ENCODE measurements at regions not wholly inside any gene's neighbourhood (a gene's known extent, or its start where the extent isn't known, plus 50 kb on each side); places are given as distances from the start of the nearest gene placed in this dataset.
"Not testable (repeated sequence)": the region's sequence is repeated elsewhere in the genome, so short reads cannot be mapped to it uniquely, and the experiment has no call there.

- no peak overlapping the region for H3K9ac ChIP-seq (ENCODE audit: low read depth, low read length)
- no peak overlapping the region for H2AFZ ChIP-seq (replicated peaks; ENCODE audit: low read length, poor library complexity)
- no peak overlapping the region for H3K14ac ChIP-seq (replicated peaks; ENCODE audit: low read depth, low read length)
- no peak overlapping the region for H4K8ac ChIP-seq (ENCODE audit: low read depth in 2 of 2, low read length in 2 of 2)
- whole genome bisulfite sequencing, 2 experiments (ENCODE audit: extremely low coverage in 2 of 2, insufficient read length in 1 of 2), result no CpG with 5 or more reads among the region's 1 CpG
- H2AK5ac ChIP-seq (ENCODE audit: low read depth, low read length), result no peak overlapping the region
- TF ChIP-seq BHLHE40 (IDR thresholded peaks at IDR 0.05; ENCODE audit: low read depth, low read length) (no peak), CEBPB (IDR thresholded peaks at IDR 0.05; ENCODE audit: low read depth, low read length) (no peak)
- no peak overlapping the region for H3K18ac ChIP-seq (ENCODE audit: low read depth, low read length)
- H2AK9ac ChIP-seq (replicated peaks; ENCODE audit: low read depth, low read length, poor library complexity), result no peak overlapping the region
- no peaks in the 10 kb centered on the region for H4K20me1 ChIP-seq (ENCODE audit: insufficient read depth, low read length)
- H4K5ac ChIP-seq (ENCODE audit: low read depth, low read length), result no peak overlapping the region
- H3K9me3 ChIP-seq (ENCODE audit: control insufficient read depth, insufficient read depth, low read length), result peaks cover 5% of the 10 kb centered on the region; the same call in 1 of the 2 replicates
- H3K56ac ChIP-seq (ENCODE audit: extremely low read depth, insufficient read depth, low read length), result no peak overlapping the region
- H3K4me2 ChIP-seq (ENCODE audit: low read depth, low read length), result no peak overlapping the region
- no peak overlapping the region for H3K4me3 ChIP-seq (ENCODE audit: insufficient read depth, low read depth, low read length)
- no peaks in the 10 kb centered on the region for H3K79me1 ChIP-seq (ENCODE audit: low read depth in 1 of 2, low read length in 2 of 2)
- H3K36me3 ChIP-seq (ENCODE audit: control insufficient read depth, insufficient read depth, low read length), result no peaks in the 10 kb centered on the region
- in situ Hi-C loops (cut with MboI; ENCODE audit: low sequenced_read_pairs), result no loop called here
- ATAC-seq (ENCODE audit: low read depth), result no peak
- H3K9me1 ChIP-seq (ENCODE audit: insufficient read depth, low read length), result no peaks in the 10 kb centered on the region
- H3K4ac ChIP-seq (ENCODE audit: low read depth, low read length), result no peak overlapping the region
- H3K27ac ChIP-seq (ENCODE audit: insufficient read depth, low read length), result no peak overlapping the region
- H3K4me1 ChIP-seq (ENCODE audit: control insufficient read depth, insufficient read depth, low read length), result no peaks in the 10 kb centered on the region
- H2BK5ac ChIP-seq (ENCODE audit: low read depth, low read length, poor library complexity, severe bottlenecking), result no peak overlapping the region
- H3K27me3 ChIP-seq (ENCODE audit: control insufficient read depth, insufficient read depth, low read length), result no peaks in the 10 kb centered on the region
- no peak overlapping the region for H2BK15ac ChIP-seq (ENCODE audit: low read depth, low read length)
- no peak for DNase-seq
- no peak overlapping the region for H3K23ac ChIP-seq (ENCODE audit: low read depth, low read length)
- BruUV-seq (replicated peaks), result no TSS peak
- CTCF ChIA-PET, result no interaction called here
- intact Hi-C loops (cut with micrococcal nuclease), result no loop called here
- no peak overlapping the region for H2BK20ac ChIP-seq (ENCODE audit: low read depth, low read length)
- H2BK120ac ChIP-seq (ENCODE audit: low read depth, low read length), result no peak overlapping the region
- H4K91ac ChIP-seq (ENCODE audit: insufficient read depth, low read depth, low read length), result no peak overlapping the region
- POLR2A ChIA-PET (ENCODE audit: unreplicated experiment), result no interaction called here
- dilution Hi-C loops (cut with HindIII; ENCODE audit: low sequenced_read_pairs, unreplicated experiment), result no loop called here
Observed at GRCh38 chr9:32142074-32142473, 242.4 kb upstream of the ACO1 start.

- H3K9me3 ChIP-seq (ENCODE audit: control insufficient read depth, insufficient read depth, low read length); H2BK120ac ChIP-seq (ENCODE audit: low read depth, low read length); H4K5ac ChIP-seq (ENCODE audit: low read depth, low read length); H3K14ac ChIP-seq (replicated peaks; ENCODE audit: low read depth, low read length); BruUV-seq (replicated peaks); H3K9me1 ChIP-seq (ENCODE audit: insufficient read depth, low read length); H3K4me3 ChIP-seq (ENCODE audit: insufficient read depth, low read depth, low read length); H3K36me3 ChIP-seq (ENCODE audit: control insufficient read depth, insufficient read depth, low read length); H3K4me1 ChIP-seq (ENCODE audit: control insufficient read depth, insufficient read depth, low read length); POLR2A ChIA-PET (ENCODE audit: unreplicated experiment); H2AK9ac ChIP-seq (replicated peaks; ENCODE audit: low read depth, low read length, poor library complexity); H2BK15ac ChIP-seq (ENCODE audit: low read depth, low read length); in situ Hi-C loops (cut with MboI; ENCODE audit: low sequenced_read_pairs); H4K8ac ChIP-seq (ENCODE audit: low read depth in 2 of 2, low read length in 2 of 2); H2BK20ac ChIP-seq (ENCODE audit: low read depth, low read length); H4K20me1 ChIP-seq (ENCODE audit: insufficient read depth, low read length); ATAC-seq (ENCODE audit: low read depth); DNase-seq; dilution Hi-C loops (cut with HindIII; ENCODE audit: low sequenced_read_pairs, unreplicated experiment); H3K27me3 ChIP-seq (ENCODE audit: control insufficient read depth, insufficient read depth, low read length); H2BK5ac ChIP-seq (ENCODE audit: low read depth, low read length, poor library complexity, severe bottlenecking); H3K56ac ChIP-seq (ENCODE audit: extremely low read depth, insufficient read depth, low read length); H3K27ac ChIP-seq (ENCODE audit: insufficient read depth, low read length); H3K9ac ChIP-seq (ENCODE audit: low read depth, low read length); H3K79me1 ChIP-seq (ENCODE audit: low read depth in 1 of 2, low read length in 2 of 2); H3K4ac ChIP-seq (ENCODE audit: low read depth, low read length); H3K4me2 ChIP-seq (ENCODE audit: low read depth, low read length); H4K91ac ChIP-seq (ENCODE audit: insufficient read depth, low read depth, low read length); H3K18ac ChIP-seq (ENCODE audit: low read depth, low read length); H2AFZ ChIP-seq (replicated peaks; ENCODE audit: low read length, poor library complexity); H3K23ac ChIP-seq (ENCODE audit: low read depth, low read length); intact Hi-C loops (cut with micrococcal nuclease); H2AK5ac ChIP-seq (ENCODE audit: low read depth, low read length); CTCF ChIA-PET: not testable (repeated sequence)
- no CpG with 5 or more reads among the region's 11 CpGs for WGBS, 2 experiments (ENCODE audit: extremely low coverage in 2 of 2, insufficient read length in 1 of 2)
Observed at GRCh38 chr9:32148553-32148952, 235.9 kb upstream of the ACO1 start.
